ENCODE measurements at regions not wholly inside any gene's neighbourhood (a gene's known extent, or its start where the extent isn't known, plus 50 kb on each side); places are given as distances from the start of the nearest gene placed in this dataset.

DNA sequence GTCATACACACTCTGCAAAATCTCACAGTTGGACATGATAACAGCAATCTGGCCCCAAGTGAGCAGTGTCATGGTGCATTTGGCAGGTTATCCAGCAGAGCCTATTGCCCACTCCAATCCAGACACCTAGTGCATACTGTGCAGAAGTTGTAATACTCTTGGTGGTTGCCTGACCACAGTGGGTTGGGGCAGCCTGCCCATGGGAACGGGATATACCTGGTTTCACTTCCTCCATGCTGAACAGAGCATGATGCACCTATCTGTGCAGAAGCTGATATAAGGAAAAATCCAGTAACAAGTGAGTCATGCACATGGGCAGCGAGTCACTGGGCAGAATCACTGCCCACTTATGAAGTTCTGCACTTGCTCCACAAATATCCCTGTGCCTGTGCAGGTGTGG is 105.3 kb upstream of the IGSF1 start:
- intact Hi-C loops (cut with micrococcal nuclease; ENCODE audit: unreplicated experiment), result no loop called here
- in situ Hi-C loops (cut with HindIII; ENCODE audit: low pct_unique_long_range_greater_than_20kb, low sequenced_read_pairs), result no loop called here

DNA sequence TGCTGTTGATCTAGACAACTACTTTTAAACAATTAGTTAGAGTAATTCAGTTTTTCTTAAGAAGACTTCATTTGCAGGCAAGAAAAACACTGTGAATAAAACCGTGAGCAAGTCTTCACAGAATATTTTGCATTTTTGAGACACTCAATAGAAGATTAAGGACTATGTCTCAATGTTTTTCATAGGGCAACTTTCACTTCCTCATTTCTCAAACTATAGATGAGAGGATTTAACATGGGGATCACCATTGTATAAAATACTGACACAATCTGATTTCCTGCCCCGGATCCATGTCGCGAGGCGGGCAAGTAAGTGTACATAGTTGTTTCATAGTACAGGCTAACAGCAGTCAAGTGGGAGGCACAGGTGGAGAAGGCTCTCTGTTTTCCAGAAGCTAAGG is 108.8 kb upstream of the IGSF1 start:
- H3K9me3 ChIP-seq (ENCODE audit: control insufficient read depth, insufficient read depth, low read depth, low read length), result no peaks in the 10 kb centered on the region
- no peaks in the 10 kb centered on the region for H3K36me3 ChIP-seq (ENCODE audit: control insufficient read depth, insufficient read depth, low read length)
- no TSS peak for BruUV-seq (replicated peaks)
- ATAC-seq (no peak), DNase-seq (ENCODE audit: low read depth, low spot score) (no peak)
- ChIA-PET CTCF (no interaction called here), POLR2A (no interaction called here)
- no peak overlapping the region for H3K27ac ChIP-seq (ENCODE audit: low read length)
- no peak for TF ChIP-seq CTCF (IDR thresholded peaks at IDR 0.05)
- TF ChIP-seq POLR2AphosphoS5 (IDR thresholded peaks at IDR 0.05; ENCODE audit: low read depth, low read length), result no peak
- TF ChIP-seq, protein P1, sequence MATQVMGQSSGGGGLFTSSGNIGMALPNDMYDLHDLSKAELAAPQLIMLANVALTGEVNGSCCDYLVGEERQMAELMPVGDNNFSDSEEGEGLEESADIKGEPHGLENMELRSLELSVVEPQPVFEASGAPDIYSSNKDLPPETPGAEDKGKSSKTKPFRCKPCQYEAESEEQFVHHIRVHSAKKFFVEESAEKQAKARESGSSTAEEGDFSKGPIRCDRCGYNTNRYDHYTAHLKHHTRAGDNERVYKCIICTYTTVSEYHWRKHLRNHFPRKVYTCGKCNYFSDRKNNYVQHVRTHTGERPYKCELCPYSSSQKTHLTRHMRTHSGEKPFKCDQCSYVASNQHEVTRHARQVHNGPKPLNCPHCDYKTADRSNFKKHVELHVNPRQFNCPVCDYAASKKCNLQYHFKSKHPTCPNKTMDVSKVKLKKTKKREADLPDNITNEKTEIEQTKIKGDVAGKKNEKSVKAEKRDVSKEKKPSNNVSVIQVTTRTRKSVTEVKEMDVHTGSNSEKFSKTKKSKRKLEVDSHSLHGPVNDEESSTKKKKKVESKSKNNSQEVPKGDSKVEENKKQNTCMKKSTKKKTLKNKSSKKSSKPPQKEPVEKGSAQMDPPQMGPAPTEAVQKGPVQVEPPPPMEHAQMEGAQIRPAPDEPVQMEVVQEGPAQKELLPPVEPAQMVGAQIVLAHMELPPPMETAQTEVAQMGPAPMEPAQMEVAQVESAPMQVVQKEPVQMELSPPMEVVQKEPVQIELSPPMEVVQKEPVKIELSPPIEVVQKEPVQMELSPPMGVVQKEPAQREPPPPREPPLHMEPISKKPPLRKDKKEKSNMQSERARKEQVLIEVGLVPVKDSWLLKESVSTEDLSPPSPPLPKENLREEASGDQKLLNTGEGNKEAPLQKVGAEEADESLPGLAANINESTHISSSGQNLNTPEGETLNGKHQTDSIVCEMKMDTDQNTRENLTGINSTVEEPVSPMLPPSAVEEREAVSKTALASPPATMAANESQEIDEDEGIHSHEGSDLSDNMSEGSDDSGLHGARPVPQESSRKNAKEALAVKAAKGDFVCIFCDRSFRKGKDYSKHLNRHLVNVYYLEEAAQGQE (IDR thresholded peaks at IDR 0.05; ENCODE audit: insufficient read depth in 1 of 2, low read depth in 2 of 2, low read length in 1 of 2), result no peak
- TF ChIP-seq SIN3A (IDR thresholded peaks at IDR 0.05; ENCODE audit: borderline replicate concordance, insufficient read depth, low read depth, low read length), result no peak
- no peak for TF ChIP-seq TCF7L2 (IDR thresholded peaks at IDR 0.05; ENCODE audit: low read depth, low read length)
- no peak overlapping the region for H3K4me3 ChIP-seq (ENCODE audit: low read depth in 2 of 2, low read length in 2 of 2)
- no peaks in the 10 kb centered on the region for H3K4me1 ChIP-seq (ENCODE audit: control insufficient read depth, insufficient read depth, low read length)
- in situ Hi-C loops (cut with HindIII; ENCODE audit: low pct_unique_long_range_greater_than_20kb, low sequenced_read_pairs) (no loop called here), intact Hi-C loops (cut with micrococcal nuclease; ENCODE audit: unreplicated experiment) (no loop called here)
- no peaks in the 10 kb centered on the region for H3K27me3 ChIP-seq (ENCODE audit: control insufficient read depth, insufficient read depth, low read length)

More for the DNA sequence above, 105.3 kb upstream of the IGSF1 start:
- Histone ChIP-seq H3K27ac (ENCODE audit: low read length) (no peak overlapping the region), H3K4me3 (ENCODE audit: low read depth in 2 of 2, low read length in 2 of 2) (no peak overlapping the region), H3K27me3 (ENCODE audit: control insufficient read depth, insufficient read depth, low read length) (no peaks in the 10 kb centered on the region), H3K36me3 (ENCODE audit: control insufficient read depth, insufficient read depth, low read length) (no peaks in the 10 kb centered on the region), H3K9me3 (ENCODE audit: control insufficient read depth, insufficient read depth, low read depth, low read length) (no peaks in the 10 kb centered on the region), H3K4me1 (ENCODE audit: control insufficient read depth, insufficient read depth, low read length) (no peaks in the 10 kb centered on the region)
- POLR2A ChIA-PET, result no interaction called here
- ATAC-seq (no peak), DNase-seq (ENCODE audit: low read depth, low spot score) (no peak)
- TF ChIP-seq TCF7L2 (IDR thresholded peaks at IDR 0.05; ENCODE audit: low read depth, low read length) (no peak), SIN3A (IDR thresholded peaks at IDR 0.05; ENCODE audit: borderline replicate concordance, insufficient read depth, low read depth, low read length) (no peak), CTCF (IDR thresholded peaks at IDR 0.05) (no peak), POLR2AphosphoS5 (IDR thresholded peaks at IDR 0.05; ENCODE audit: low read depth, low read length) (no peak)
- TF ChIP-seq, protein P1 (IDR thresholded peaks at IDR 0.05; ENCODE audit: insufficient read depth in 1 of 2, low read depth in 2 of 2, low read length in 1 of 2), result no peak
- no TSS peak for BruUV-seq (replicated peaks)
- CTCF ChIA-PET, result no interaction called here
